ENCODE measurements at regions not wholly inside any gene's neighbourhood (a gene's known extent, or its start where the extent isn't known, plus 50 kb on each side); places are given as distances from the start of the nearest gene placed in this dataset.
"Not testable (repeated sequence)": the region's sequence is repeated elsewhere in the genome, so short reads cannot be mapped to it uniquely, and the experiment has no call there.

GRCh38 chr2:7355781-7356180 is 438.6 kb downstream of the RNF144A start:
- Histone ChIP-seq H3K9me3 (ENCODE audit: low read length) (no peaks in the 10 kb centered on the region), H3K4me3 (ENCODE audit: low read length) (no peak overlapping the region), H3K27me3 (ENCODE audit: insufficient read depth, low read length) (no peaks in the 10 kb centered on the region), H3K36me3 (ENCODE audit: insufficient read depth, low read length) (no peaks in the 10 kb centered on the region), H3K4me1 (ENCODE audit: insufficient read depth, low read length) (no peaks in the 10 kb centered on the region), H2AFZ (ENCODE audit: low read depth, low read length) (no peak overlapping the region)

GRCh38 chr2:7356909-7357584 is 439.8 kb downstream of the RNF144A start:
- no peaks in the 10 kb centered on the region for H3K27me3 ChIP-seq (ENCODE audit: insufficient read depth, low read length)
- H3K9me3 ChIP-seq (ENCODE audit: low read length) = no peaks in the 10 kb centered on the region
- H3K4me3 ChIP-seq (ENCODE audit: low read length) = no peak overlapping the region
- H2AFZ ChIP-seq (ENCODE audit: low read depth, low read length) = no peak overlapping the region
- H3K36me3 ChIP-seq (ENCODE audit: insufficient read depth, low read length) = no peaks in the 10 kb centered on the region
- H3K4me1 ChIP-seq (ENCODE audit: insufficient read depth, low read length) = no peaks in the 10 kb centered on the region

DNA sequence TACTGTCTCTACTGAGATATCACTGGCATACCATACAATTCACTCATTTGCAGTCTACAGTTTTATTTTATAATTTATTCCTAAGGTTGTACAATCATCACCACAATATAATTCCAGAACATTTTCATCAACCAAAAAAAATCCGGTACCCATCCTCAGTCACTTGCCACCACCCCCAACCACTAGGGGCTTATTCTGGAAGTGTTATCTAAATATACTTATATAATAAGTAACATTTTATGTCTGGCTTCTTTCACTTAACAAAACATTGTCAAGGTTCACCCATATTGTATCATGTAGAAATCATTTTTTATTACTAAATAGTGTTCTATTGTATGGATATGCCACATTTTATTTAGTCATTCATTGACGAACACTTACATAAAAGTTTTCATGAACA is 440.8 kb downstream of the RNF144A start:
- Histone ChIP-seq H3K4me3 (ENCODE audit: low read length) (no peak overlapping the region), H3K36me3 (ENCODE audit: insufficient read depth, low read length) (no peaks in the 10 kb centered on the region), H3K9me3 (ENCODE audit: low read length) (no peaks in the 10 kb centered on the region), H3K27me3 (ENCODE audit: insufficient read depth, low read length) (no peaks in the 10 kb centered on the region), H2AFZ (ENCODE audit: low read depth, low read length) (no peak overlapping the region), H3K4me1 (ENCODE audit: insufficient read depth, low read length) (no peaks in the 10 kb centered on the region)

DNA sequence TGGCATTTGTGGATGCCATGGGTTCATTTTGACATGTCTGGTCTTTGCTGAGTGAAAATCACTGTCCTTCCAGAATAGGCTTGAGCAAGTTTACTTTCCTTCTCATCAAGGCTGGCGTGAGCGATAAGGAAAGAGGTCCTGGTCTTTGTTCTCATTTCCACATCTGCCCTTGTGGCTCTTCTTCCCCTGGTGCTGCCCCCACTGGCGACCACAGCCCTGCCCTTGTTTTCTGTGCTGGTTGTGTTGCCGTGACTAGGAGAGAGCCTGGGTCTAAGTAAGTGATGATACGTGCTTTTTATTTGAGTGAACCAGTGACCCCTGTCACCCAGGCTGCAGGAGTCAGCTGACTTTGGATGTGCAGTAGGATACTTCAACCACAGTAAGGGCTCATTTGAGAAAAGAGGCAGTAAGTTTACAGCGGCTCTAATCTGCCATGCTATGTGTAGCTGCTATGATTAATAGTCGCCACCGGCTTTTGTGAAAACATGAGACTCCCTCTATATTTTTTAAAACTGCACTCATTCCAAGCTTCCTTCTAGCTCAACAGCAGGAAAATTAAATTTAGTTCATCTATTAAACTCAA is 441.7 kb downstream of the RNF144A start:
- Histone ChIP-seq H3K4me3 (ENCODE audit: low read length) (no peak overlapping the region), H3K27me3 (ENCODE audit: insufficient read depth, low read length) (no peaks in the 10 kb centered on the region), H2AFZ (ENCODE audit: low read depth, low read length) (no peak overlapping the region), H3K36me3 (ENCODE audit: insufficient read depth, low read length) (no peaks in the 10 kb centered on the region), H3K4me1 (ENCODE audit: insufficient read depth, low read length) (no peaks in the 10 kb centered on the region), H3K9me3 (ENCODE audit: low read length) (no peaks in the 10 kb centered on the region)

GRCh38 chr2:7363906-7364305 is 446.7 kb downstream of the RNF144A start:
- Histone ChIP-seq H2AFZ (ENCODE audit: low read depth, low read length) (no peak overlapping the region), H3K9me3 (ENCODE audit: low read length) (no peaks in the 10 kb centered on the region), H3K36me3 (ENCODE audit: insufficient read depth, low read length) (no peaks in the 10 kb centered on the region), H3K27me3 (ENCODE audit: insufficient read depth, low read length) (no peaks in the 10 kb centered on the region), H3K4me3 (ENCODE audit: low read length) (no peak overlapping the region), H3K4me1 (ENCODE audit: insufficient read depth, low read length) (no peaks in the 10 kb centered on the region)

GRCh38 chr2:7368211-7368610 is 451.0 kb downstream of the RNF144A start:
- H3K4me3 ChIP-seq (ENCODE audit: low read length) = no peak overlapping the region
- no peaks in the 10 kb centered on the region for H3K27me3 ChIP-seq (ENCODE audit: insufficient read depth, low read length)
- H3K36me3 ChIP-seq (ENCODE audit: insufficient read depth, low read length) = no peaks in the 10 kb centered on the region
- H2AFZ ChIP-seq (ENCODE audit: low read depth, low read length) = no peak overlapping the region
- H3K9me3 ChIP-seq (ENCODE audit: low read length) = no peaks in the 10 kb centered on the region
- no peaks in the 10 kb centered on the region for H3K4me1 ChIP-seq (ENCODE audit: insufficient read depth, low read length)

GRCh38 chr2:7373156-7373555 is 455.9 kb downstream of the RNF144A start:
- H3K27me3 ChIP-seq (ENCODE audit: insufficient read depth, low read length) = no peaks in the 10 kb centered on the region
- H3K9me3 ChIP-seq (ENCODE audit: low read length) = no peaks in the 10 kb centered on the region
- H3K36me3 ChIP-seq (ENCODE audit: insufficient read depth, low read length) = no peaks in the 10 kb centered on the region
- no peaks in the 10 kb centered on the region for H3K4me1 ChIP-seq (ENCODE audit: insufficient read depth, low read length)
- H2AFZ ChIP-seq (ENCODE audit: low read depth, low read length) = no peak overlapping the region
- H3K4me3 ChIP-seq (ENCODE audit: low read length) = no peak overlapping the region

GRCh38 chr2:7375901-7376300 is 458.7 kb downstream of the RNF144A start:
- no peaks in the 10 kb centered on the region for H3K4me1 ChIP-seq (ENCODE audit: insufficient read depth, low read length)
- no peaks in the 10 kb centered on the region for H3K36me3 ChIP-seq (ENCODE audit: insufficient read depth, low read length)
- no peaks in the 10 kb centered on the region for H3K9me3 ChIP-seq (ENCODE audit: low read length)
- no peak overlapping the region for H2AFZ ChIP-seq (ENCODE audit: low read depth, low read length)
- H3K27me3 ChIP-seq (ENCODE audit: insufficient read depth, low read length) = no peaks in the 10 kb centered on the region
- H3K4me3 ChIP-seq (ENCODE audit: low read length) = no peak overlapping the region

DNA sequence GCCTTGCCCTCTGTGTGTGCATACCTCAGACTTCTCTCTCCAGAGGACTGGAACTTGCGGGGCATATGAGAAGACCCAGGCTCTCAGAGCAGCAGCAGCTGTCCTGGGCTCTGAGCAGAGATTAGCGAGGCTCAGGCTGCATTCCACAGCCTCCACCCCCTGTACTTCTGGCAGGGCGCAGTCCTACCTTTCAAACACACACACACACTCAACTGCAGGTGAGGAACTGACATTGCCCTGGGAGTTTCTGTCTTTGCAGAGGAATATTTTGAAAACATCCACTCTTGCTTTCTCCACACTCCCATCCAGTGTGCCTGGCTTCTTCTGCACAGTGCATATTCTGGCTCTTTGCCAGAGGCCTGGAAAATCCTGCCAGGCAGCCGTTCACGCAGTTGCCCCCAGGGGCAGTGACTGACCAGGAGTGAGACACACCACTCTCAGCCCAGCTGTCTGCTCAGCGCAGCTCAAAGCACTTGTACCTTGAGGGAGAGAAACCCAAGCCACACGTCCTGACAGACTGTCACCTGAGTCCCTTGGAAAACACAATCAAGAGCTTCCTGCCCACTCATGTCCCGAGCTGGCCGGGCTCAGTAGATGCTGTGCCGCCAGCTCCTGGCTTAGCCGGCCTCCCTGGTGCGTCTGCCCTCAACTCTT is 460.8 kb downstream of the RNF144A start:
- no peaks in the 10 kb centered on the region for H3K36me3 ChIP-seq (ENCODE audit: insufficient read depth, low read length)
- no peaks in the 10 kb centered on the region for H3K27me3 ChIP-seq (ENCODE audit: insufficient read depth, low read length)
- H3K4me1 ChIP-seq (ENCODE audit: insufficient read depth, low read length) = no peaks in the 10 kb centered on the region
- no peaks in the 10 kb centered on the region for H3K9me3 ChIP-seq (ENCODE audit: low read length)
- no peak overlapping the region for H2AFZ ChIP-seq (ENCODE audit: low read depth, low read length)
- H3K4me3 ChIP-seq (ENCODE audit: low read length) = no peak overlapping the region

GRCh38 chr2:7378591-7378990 is 461.4 kb downstream of the RNF144A start:
- Histone ChIP-seq H3K27me3 (ENCODE audit: insufficient read depth, low read length) (no peaks in the 10 kb centered on the region), H3K4me1 (ENCODE audit: insufficient read depth, low read length) (no peaks in the 10 kb centered on the region), H3K9me3 (ENCODE audit: low read length) (no peaks in the 10 kb centered on the region), H3K4me3 (ENCODE audit: low read length) (no peak overlapping the region), H3K36me3 (ENCODE audit: insufficient read depth, low read length) (no peaks in the 10 kb centered on the region), H2AFZ (ENCODE audit: low read depth, low read length) (no peak overlapping the region)

GRCh38 chr2:7379799-7380198 is 462.6 kb downstream of the RNF144A start:
- Histone ChIP-seq H2AFZ (ENCODE audit: low read depth, low read length) (no peak overlapping the region), H3K36me3 (ENCODE audit: insufficient read depth, low read length) (no peaks in the 10 kb centered on the region), H3K4me3 (ENCODE audit: low read length) (no peak overlapping the region), H3K9me3 (ENCODE audit: low read length) (no peaks in the 10 kb centered on the region), H3K27me3 (ENCODE audit: insufficient read depth, low read length) (no peaks in the 10 kb centered on the region), H3K4me1 (ENCODE audit: insufficient read depth, low read length) (no peaks in the 10 kb centered on the region)

DNA sequence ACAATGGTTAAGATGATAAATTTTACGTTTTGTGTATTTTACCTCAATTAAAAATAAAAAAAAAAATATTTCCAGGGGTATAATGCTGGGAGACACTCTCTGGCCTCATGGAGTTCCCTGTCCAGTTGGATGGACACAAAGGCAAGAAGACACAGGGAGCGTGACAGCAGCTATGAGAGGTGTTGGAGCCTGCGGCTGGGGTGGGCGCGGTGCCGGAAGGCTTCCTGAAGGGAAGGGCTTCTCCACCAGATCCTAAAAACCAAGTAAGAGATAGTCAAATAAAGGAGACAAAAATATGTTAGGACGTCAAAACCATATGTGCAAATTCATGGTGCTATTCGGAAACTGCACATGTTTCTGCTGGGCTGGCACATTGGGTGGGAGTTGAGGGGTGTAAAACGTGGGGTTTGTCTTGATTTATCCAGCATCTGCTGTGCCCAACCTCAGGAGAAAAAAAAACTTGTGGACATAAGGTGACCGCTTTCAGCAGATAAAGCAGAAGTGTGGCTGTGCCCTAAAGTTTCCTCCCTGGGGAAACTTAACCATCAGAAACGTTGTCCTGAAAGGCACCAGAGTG is 467.6 kb downstream of the RNF144A start:
- H3K36me3 ChIP-seq (ENCODE audit: insufficient read depth, low read length) = no peaks in the 10 kb centered on the region
- H3K27me3 ChIP-seq (ENCODE audit: insufficient read depth, low read length) = no peaks in the 10 kb centered on the region
- no peak overlapping the region for H3K4me3 ChIP-seq (ENCODE audit: low read length)
- H2AFZ ChIP-seq (ENCODE audit: low read depth, low read length) = no peak overlapping the region
- no peaks in the 10 kb centered on the region for H3K9me3 ChIP-seq (ENCODE audit: low read length)
- H3K4me1 ChIP-seq (ENCODE audit: insufficient read depth, low read length) = no peaks in the 10 kb centered on the region

DNA sequence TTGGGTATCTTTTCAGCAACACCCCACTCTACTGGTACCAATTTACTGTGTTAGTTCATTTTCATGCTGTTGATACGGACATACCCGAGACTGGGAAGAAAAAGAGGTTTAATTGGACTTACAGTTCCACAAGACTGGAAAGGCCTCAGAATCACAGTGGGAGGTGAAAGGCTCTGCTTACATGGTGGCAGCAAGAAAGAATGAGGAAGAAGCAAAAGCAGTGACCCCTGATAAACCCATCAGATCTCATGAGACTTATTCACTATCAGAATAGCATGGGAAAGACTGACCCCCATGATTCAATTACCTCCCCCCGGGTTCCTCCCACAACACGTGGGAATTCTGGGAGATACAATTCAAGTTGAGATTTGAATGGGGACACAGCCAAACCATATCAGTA is 473.1 kb downstream of the RNF144A start:
- H3K9me3 ChIP-seq (ENCODE audit: low read length); H3K4me1 ChIP-seq (ENCODE audit: insufficient read depth, low read length); H3K4me3 ChIP-seq (ENCODE audit: low read length); H2AFZ ChIP-seq (ENCODE audit: low read depth, low read length); H3K36me3 ChIP-seq (ENCODE audit: insufficient read depth, low read length); H3K27me3 ChIP-seq (ENCODE audit: insufficient read depth, low read length): not testable (repeated sequence)

All from neuron (in vitro differentiated cells).